ENCODE measurements at regions not wholly inside any gene's neighbourhood (a gene's known extent, or its start where the extent isn't known, plus 50 kb on each side); places are given as distances from the start of the nearest gene placed in this dataset.

DNA sequence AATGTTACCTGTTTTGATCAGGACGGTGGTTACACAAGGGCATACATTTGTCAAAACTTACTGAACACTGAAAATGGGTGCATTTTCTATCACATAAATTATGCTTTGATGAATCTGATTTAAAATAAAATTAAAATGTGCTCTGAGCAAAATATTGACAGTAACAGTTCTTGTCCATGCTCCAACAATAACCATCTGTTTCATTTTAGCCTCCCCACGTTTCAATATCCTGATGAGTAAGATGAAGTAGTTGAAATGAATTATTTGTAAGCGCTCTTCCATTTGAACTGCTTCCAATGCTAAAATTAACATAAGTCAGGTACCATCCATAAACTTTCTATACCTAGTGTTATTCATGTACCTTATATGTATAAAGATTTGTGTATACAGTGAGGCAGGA lies 365.4 kb downstream of the LTN1 start:
- TF ChIP-seq, protein P1, sequence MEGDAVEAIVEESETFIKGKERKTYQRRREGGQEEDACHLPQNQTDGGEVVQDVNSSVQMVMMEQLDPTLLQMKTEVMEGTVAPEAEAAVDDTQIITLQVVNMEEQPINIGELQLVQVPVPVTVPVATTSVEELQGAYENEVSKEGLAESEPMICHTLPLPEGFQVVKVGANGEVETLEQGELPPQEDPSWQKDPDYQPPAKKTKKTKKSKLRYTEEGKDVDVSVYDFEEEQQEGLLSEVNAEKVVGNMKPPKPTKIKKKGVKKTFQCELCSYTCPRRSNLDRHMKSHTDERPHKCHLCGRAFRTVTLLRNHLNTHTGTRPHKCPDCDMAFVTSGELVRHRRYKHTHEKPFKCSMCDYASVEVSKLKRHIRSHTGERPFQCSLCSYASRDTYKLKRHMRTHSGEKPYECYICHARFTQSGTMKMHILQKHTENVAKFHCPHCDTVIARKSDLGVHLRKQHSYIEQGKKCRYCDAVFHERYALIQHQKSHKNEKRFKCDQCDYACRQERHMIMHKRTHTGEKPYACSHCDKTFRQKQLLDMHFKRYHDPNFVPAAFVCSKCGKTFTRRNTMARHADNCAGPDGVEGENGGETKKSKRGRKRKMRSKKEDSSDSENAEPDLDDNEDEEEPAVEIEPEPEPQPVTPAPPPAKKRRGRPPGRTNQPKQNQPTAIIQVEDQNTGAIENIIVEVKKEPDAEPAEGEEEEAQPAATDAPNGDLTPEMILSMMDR (conservative IDR thresholded peaks at IDR 0.05) = no peak
- TF ChIP-seq ZFX (IDR thresholded peaks at IDR 0.05) = no peak
